ENCODE measurements at regions not wholly inside any gene's neighbourhood (a gene's known extent, or its start where the extent isn't known, plus 50 kb on each side); places are given as distances from the start of the nearest gene placed in this dataset.
"Not testable (repeated sequence)": the region's sequence is repeated elsewhere in the genome, so short reads cannot be mapped to it uniquely, and the experiment has no call there.

- DNase-seq (ENCODE audit: low spot score), result not testable (repeated sequence)
These were observed 539.0 kb downstream of the GOLGA6L6 start for GRCh38 chr15:20002560-20002959.

GRCh38 chr15:19996574-19997194, 544.9 kb downstream of the GOLGA6L6 start:
- DNase-seq (ENCODE audit: low spot score), result not testable (repeated sequence)

GRCh38 chr15:19995296-19995695, 546.3 kb downstream of the GOLGA6L6 start:
- DNase-seq (ENCODE audit: low spot score), result not testable (repeated sequence)

GRCh38 chr15:19992428-19992827, 549.2 kb downstream of the GOLGA6L6 start:
- no peak for DNase-seq (ENCODE audit: low spot score)

- DNase-seq (ENCODE audit: low spot score), result no peak
These were observed 553.4 kb downstream of the GOLGA6L6 start for GRCh38 chr15:19988094-19988660.

GRCh38 chr15:19987389-19988048, 554.1 kb downstream of the GOLGA6L6 start:
- no peak for DNase-seq (ENCODE audit: low spot score)

- DNase-seq (ENCODE audit: low spot score), result no peak
These were observed 557.5 kb downstream of the GOLGA6L6 start for GRCh38 chr15:19984101-19984500.

- no peak for DNase-seq (ENCODE audit: low spot score)
These were observed 566.6 kb downstream of the GOLGA6L6 start for GRCh38 chr15:19974998-19975397.

- DNase-seq (ENCODE audit: low spot score), result no peak
These were observed 567.9 kb downstream of the GOLGA6L6 start for GRCh38 chr15:19973718-19974117.

GRCh38 chr15:19972582-19972981, 569.0 kb downstream of the GOLGA6L6 start:
- not testable (repeated sequence) for DNase-seq (ENCODE audit: low spot score)

GRCh38 chr15:19965574-19965973, 576.0 kb downstream of the GOLGA6L6 start:
- DNase-seq (ENCODE audit: low spot score), result not testable (repeated sequence)

GRCh38 chr15:19964480-19964879, 577.1 kb downstream of the GOLGA6L6 start:
- not testable (repeated sequence) for DNase-seq (ENCODE audit: low spot score)

- no peak for DNase-seq (ENCODE audit: low spot score)
These were observed 585.3 kb downstream of the GOLGA6L6 start for GRCh38 chr15:19956124-19956796.

GRCh38 chr15:19944261-19944888, 597.2 kb downstream of the GOLGA6L6 start:
- DNase-seq (ENCODE audit: low spot score), result no peak

GRCh38 chr15:19943515-19943914, 598.1 kb downstream of the GOLGA6L6 start:
- no peak for DNase-seq (ENCODE audit: low spot score)

GRCh38 chr15:19903281-19903680, 638.3 kb downstream of the GOLGA6L6 start:
- not testable (repeated sequence) for DNase-seq (ENCODE audit: low spot score)

- DNase-seq (ENCODE audit: low spot score), result not testable (repeated sequence)
These were observed 639.2 kb downstream of the GOLGA6L6 start for GRCh38 chr15:19902388-19902787.

- not testable (repeated sequence) for DNase-seq (ENCODE audit: low spot score)
These were observed 640.2 kb downstream of the GOLGA6L6 start for GRCh38 chr15:19901414-19901813.

GRCh38 chr15:19899021-19899824, 642.4 kb downstream of the GOLGA6L6 start:
- DNase-seq (ENCODE audit: low spot score), result no peak

GRCh38 chr15:19888811-19889210, 652.8 kb downstream of the GOLGA6L6 start:
- DNase-seq (ENCODE audit: low spot score), result not testable (repeated sequence)

- not testable (repeated sequence) for DNase-seq (ENCODE audit: low spot score)
These were observed 697.5 kb downstream of the GOLGA6L6 start for GRCh38 chr15:19844061-19844460.

Data from ureter (tissue), 1 donor.